Skin of body (tissue), 1 donor: ENCODE measurements at regions not wholly inside any gene's neighbourhood (a gene's known extent, or its start where the extent isn't known, plus 50 kb on each side); places are given as distances from the start of the nearest gene placed in this dataset.

ENCODE experiments used
- DNase-seq: peaks from one replicate; lab custom pipeline; 2025; lab: John Stamatoyannopoulos, UW

DNA sequence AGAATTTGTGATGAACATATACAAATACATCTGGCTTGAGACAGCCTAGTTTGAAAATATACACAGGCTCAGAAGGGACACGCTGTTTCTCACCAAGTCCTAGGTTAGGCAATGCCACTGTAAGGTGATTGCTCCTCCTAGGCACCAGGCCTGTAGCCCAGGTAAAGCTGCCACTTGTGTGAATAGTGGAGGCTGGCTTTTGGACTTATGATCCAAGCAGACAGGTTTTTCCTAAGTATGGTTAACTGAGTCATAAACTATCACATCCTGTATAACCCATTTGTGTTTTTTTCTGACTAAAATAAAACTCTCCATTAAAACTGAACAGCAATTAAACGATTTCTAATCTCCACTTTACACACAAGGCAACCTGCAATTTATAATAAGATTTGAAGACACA lies 81.0 kb downstream of the SEMA4F start:
- DNase-seq: no peak

DNA sequence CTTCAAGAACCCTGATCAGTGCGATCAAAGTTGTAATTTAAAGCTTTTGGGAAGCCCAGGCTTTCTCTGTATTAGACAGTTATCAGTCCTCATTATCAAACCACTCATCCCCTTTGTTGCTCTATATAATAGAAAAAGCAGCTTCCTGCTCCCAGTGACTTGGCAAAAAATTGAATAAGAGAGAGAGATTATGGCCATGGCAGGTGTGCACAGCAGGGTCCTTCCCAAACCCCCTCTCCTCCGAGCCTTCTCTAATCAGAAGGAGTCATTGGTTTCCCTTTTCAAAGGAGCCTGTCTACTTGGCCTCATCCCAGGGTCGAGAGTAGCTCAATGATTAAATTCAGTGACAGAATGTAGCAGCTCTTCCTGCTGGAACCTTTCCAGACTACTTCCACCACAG lies 81.5 kb downstream of the SEMA4F start:
- DNase-seq: no peak

DNA sequence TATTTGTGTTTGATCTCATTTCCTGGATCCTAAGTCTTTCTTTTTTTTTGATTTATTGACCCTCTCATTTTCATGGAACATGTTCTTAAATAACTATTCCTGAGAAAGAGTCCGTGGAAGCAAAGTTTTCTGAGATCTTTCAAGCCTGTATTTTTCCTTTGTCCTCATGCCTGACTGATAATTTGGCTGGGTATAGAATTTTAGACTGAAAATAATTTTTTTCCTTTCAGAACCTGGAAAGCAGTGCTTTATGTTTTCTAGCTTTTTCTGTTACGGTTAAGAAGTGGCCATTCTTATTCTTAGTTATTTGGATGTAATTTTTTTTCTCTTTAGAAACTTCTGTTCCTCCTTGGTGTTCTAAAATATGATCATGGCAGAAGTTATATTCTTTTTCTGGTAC lies 82.5 kb downstream of the SEMA4F start:
- DNase-seq: no peak

DNA sequence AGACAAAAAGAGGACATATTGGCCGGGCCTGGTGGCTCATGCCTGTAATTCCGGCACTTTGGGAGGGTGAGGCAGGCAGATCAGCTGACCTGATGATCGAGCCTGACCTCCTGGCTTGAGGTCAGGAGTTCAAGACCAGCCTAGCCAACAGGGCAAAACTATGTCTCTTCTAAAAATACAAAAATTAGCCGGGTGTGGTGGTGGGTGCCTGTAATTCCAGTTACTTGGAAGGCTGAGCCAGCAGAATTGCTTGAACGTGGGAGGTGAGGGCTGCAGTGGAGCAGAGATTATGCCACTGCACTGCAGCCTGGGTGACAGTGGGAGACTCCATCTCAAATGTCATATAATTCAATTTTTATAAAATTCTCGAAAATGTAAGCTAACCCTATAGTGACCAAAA lies 84.5 kb downstream of the SEMA4F start:
- no peak for DNase-seq

DNA sequence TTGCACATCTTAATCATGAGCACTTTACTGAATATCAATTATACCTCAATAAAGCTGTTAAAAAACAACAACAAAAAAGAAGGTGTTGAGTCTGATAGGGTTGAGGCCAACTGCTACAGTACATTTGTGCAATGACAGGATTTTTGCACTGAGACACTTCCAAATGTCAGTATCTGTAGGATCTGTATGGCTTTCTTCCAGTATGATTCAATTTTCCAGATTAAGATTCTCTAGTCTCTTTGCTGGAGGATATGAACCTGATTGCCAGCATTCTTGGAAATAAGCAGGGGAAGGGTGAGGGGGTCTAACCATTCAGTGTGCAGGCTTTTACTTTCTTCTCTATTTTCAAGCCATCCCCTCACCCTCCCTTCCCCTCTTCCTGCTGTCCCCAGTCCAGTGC lies 85.1 kb downstream of the SEMA4F start:
- no peak for DNase-seq

DNA sequence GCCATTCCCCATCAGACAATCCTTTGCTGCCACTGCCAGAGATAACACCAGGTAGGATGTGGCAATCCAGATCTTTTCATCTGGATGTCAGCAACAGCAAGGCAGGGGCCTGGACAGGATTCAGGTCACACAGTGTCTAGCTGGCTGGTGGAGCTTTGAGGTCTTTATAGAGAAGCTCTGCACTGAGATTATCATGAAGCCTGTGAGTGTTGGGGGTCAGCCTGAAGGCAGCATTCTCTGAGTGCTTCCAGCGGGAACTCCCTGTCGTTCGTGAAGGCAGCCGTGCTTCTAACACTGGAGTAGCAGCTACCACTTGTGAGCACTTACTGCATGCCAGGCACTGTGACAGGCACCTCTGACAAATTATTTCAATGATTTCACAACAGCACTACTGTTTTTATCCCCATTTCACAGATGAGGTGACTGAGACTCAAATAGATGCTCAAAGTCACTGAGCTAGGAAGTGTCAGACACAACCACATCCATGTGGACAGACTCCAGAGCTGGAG lies 85.7 kb downstream of the SEMA4F start:
- DNase-seq: no peak

DNA sequence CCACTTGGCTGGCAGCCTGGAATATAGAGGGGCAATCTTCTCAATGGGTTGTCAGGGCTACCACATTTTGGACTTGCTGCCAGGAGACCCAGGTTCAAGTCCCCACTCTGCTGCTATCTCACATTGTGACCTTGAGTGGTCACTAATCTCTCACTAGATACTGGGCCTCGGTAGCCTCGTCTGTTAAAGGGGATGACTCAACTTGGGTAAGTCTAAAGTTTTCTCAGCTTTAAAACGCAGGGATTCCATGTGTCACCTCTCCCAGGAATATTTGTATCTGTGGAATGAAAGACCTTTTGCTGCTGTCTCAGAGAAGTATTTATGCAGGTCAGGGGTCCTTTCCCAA lies 86.3 kb downstream of the SEMA4F start:
- no peak for DNase-seq

DNA sequence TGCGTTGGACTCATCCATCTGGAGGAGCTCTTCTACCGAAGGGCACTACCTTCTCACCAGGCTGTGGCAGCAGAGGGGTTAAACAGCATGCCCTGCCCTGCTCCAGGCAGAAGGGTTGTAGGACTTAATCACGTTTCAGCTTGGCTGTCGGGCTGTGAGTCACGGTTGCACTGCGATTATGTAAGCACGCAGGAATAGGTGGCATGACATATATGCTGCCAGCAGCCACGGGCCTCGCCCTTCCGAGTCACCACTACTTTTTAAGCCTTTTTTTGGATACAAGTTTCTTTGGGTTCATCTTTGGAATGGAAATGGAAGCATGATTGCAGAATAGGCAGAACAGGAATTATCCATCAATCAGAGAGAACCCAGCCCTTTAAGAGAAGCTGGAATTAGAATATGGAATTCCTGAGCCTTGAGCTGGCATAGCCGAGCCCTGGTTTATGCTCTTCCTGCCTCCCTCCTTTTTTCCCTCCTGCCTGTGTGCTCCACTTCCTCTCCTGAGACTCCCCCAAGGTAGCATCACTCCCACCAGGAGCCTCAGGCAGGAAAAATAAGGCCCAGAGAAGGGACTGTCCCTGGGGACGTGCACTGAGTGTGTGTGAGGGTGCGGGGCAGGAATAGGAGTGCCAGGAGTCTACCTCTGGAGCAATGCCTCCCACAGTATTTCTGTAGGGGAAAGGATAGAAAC lies 86.8 kb downstream of the SEMA4F start:
- DNase-seq: no peak

DNA sequence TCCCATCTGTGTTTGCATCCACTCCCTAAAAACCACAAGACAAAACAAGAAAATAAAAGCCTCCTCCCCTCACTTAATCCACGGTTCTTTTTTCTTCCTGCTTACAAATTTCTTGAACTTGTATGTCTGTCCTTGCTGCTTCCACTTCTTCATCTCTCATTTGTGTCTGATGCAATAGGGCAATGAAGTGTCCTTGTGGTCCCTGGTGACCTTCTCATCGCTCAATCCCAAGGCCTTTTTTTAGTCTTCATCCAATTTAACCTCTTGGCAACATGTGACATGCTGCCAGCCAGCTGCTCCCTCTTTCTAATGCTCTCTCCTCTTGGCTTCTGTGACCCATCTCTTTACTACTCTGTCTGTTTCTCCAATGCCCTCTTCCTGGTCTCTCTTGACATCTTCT lies 87.6 kb downstream of the SEMA4F start:
- DNase-seq: no peak

DNA sequence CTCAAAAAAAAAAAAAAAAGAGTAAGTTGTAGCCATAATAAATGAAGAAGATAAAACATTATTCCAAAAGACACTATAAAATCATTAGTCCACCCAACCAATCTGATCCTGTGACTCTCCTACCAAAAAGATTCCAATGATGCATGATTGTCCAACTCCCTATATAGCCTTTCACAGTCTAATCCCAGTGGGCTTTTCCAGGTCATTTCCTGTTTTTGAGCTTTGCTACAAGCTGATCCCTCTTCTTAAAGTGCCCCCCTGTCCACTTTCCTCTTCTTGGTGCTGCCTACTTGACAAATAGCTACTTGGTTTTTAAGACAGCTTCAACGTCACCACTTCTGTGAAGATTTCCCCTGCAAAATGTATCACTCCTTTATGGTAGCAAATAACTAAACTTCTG lies 88.4 kb downstream of the SEMA4F start:
- no peak for DNase-seq

DNA sequence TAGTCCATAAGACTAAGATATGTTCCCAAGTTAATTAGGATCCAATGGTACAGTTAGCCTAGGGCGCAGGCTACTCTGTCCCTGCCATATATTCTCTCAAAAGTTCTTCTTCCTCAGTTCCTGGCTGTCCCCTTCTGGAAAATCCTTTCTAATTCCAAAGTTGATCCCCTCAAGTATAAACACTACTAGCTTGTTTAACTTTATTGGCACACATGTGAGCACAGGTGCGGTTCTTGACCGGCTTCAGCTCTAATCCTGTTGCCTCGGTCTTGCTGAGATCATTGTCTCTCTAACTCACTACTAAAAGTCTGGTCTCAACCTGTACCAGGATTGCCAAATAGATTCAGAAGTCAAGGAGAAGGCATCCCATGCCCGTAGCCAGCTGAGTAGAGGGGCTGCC lies 89.0 kb downstream of the SEMA4F start:
- DNase-seq: no peak

DNA sequence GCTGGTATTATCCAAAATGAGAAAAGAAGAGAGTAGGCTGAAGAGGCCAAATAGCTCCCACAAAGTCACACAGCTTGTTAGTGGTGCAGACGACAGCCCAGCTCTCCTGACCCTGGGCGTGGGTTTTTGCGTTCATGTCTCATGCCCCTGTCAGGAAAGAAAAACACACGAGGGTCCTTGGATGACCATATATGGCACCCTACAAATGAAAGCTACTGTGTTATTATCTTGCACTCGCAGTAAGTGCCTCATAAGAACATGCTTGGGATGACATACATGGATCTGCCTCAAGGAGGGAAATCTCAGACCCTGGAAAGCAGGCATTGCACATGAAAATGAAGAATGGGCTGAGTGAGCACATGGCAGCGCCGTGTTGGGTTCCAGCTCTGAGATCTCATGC lies 89.7 kb downstream of the SEMA4F start:
- no peak for DNase-seq

DNA sequence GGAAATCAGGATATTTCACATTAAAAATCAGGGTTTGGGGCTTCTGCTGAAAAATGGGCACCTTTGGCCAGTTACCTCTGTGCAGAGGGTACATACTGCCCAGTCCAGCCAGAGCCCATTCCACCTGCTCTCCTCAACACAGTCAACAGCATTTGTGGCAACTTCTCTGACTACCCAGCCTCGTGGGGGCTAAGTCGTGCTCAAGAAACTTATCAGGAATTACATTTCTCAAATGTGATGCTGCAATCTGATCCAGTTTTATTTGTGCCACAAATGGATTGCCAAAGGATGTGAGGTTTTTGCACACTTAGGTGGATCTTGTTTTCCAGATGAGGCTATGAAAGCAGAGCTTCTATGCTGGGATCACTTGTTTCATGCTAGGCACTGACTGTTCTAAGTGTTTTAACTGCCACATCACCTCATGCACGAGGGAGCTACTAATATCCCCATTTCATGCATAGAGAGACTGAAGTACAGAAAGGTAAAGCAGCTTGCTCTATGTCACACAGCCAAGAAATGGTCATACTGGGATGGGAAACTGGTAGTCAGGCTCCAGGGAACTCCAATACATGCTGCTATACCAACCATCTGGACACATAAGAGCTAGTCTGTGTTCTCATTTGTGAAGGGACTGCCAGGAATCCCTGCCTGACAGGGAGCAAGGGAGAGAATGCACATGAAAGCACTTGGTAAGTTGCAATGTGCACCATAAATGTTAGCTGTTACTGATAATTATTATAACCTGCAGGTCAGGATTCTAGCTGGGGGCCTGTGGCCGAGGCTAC lies 89.0 kb upstream of the HK2 start:
- no peak for DNase-seq

DNA sequence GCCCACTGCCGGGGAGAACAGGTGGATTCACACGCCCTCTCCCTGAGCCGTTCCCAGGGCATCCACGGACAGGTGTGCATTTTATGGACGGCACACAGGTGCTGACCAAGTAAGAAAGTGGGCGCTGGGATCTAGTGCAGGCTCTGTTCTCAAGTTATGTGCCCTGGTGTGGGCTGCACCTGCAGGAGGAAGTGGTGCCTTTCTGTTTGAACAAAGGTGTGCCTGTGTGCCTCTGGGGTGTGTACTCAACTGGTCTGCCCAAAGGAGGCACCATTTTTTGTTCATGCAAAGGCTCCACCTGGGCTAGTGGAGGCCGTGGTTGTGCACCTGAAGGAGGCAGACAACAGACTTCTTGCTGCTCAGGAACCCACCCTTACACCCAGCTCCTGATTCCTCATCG lies 88.2 kb upstream of the HK2 start:
- DNase-seq: no peak

DNA sequence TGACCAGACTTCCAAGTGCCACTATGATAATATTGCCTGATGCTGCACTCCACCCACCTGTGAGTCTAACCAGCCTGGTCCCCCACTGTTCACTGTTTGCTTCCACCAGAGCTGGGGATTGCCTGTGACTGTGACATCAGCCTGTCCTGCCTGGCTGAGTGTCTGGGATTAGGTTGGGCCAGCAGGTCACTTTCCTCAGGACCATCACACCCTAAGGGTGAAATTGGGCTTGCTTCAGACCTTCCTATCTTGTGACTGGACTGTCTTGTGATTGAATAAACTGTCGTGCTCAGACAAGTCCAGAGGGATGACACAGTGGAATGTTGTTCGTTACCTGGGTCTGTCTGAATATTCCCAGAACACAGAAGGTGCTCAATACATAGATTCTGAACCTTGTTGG lies 87.4 kb upstream of the HK2 start:
- no peak for DNase-seq

DNA sequence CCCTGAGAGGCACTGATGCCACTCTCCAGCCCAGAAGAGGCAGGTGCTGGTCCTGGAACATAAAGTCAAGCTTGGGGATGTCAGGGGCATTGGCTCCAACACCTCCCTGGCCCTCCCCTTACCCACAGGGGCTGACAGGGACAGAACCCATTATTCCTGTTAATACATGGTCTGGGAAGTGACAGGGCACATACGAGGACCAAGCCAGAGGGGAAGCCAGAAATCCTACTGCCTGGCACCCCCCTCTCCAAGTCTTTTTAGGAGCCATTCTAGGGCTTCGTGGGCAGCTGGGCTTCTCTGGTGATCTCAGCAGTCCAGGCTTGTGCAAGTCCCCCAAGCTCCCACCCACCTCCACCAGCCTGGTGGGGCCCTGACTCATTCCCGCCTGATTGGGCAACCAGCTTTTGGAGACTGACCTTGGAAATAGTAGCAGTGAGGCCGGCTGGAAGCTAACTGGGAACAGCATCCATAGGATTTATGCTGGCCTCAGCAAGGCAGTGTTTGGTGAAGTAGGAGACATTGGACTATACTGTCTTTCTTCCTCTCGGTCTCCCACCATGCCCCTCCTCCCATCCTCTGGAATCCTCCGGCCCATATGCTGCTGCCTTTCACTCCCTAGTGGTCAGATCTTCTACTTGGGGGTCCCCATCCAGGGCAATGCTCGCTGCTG lies 86.4 kb upstream of the HK2 start:
- DNase-seq: no peak

DNA sequence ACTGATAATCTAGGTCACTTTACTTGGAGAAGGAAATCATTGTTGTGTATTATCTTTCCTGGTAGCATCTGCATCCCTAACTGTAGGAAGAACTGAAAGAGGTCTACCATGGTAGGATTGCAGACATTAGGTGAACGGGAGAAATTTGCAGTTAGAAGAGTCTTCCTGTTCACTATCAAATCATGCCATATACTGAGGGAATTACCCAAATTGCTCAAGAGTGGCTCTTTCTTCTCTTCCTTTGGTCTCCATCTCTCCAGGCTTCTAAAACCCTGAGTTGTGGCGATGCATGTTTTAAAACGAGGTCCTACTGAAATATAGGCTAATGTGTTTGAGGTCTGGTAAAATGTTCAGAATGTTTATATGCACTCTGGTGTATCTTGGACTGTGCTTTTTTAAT lies 85.3 kb upstream of the HK2 start:
- DNase-seq: no peak

DNA sequence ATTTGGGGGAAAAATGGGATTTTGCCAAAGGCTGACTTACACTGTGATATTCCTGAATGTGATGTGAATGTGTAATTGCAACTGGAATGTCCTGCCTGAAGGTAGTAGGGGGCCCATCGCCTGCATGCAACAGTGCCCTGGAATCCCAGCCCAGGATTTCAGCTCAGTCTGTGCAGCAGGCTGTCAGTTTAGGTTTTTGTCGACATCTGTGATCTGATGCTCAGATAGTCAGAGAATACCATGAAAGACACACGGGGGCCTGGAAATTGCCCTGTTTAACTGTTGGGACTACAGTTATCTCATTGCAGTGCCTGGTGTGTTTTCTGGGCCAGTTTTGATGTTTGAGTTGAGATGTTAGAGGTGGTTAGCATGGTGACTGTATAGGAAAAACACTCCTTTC lies 84.5 kb upstream of the HK2 start:
- no peak for DNase-seq

DNA sequence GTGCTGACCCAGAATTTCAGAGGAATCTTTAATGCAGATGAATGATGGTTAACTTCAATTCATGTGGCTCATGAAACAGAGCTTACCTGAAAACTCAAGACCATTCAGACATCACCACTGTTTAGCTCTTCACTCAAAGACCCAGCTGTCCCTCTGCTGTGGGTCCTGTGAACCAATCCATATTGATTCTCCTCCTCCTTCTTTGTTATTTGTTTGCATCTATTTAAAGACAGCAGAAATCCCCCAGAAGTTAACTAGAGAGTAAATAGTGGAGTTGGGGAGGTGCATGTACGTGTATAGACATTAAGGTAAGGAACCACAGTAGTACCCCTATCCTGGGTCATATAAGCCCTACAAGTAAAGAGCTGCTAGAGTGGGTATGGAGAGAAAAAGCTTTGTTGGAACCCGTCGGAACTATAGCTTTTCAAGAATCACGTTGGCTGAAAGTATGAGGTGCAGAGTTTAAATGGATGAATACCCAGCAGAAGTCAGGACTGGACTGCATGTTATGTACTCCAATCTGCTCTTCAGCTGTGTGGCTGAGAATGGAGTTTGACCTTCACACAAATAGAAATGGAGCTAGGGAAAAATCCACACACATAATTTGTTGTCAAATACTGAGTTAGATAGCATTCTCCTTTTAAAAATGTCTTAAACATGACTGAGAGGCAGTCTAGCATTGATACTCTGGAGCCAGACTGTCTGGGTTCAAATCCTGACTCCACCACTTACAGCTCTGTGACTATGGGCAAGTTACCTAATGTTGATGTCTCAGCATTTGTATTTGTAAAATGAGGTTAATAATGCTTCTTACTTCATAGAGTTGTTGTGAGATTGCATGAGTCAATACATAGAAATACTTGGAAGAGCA lies 81.7 kb upstream of the HK2 start:
- DNase-seq: no peak

DNA sequence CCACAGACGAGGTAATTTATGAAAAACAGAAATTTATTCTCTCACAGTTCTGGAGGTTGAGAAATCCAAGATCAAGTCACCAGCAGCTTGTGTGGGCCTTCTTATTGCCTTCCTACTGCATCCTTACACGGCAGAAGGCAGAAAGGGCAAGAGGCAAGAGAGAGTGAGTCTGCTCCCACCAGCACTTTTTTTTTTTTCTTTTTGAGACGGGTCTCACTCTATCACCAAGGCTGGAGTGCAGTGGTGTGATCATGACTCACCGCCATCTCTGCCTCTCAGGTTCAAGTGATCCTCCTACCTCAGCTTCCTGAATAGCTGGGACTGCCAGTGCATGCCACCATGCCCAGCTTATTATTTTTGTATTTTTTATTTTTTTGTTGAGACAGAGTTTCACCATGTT lies 78.5 kb upstream of the HK2 start:
- DNase-seq: no peak

DNA sequence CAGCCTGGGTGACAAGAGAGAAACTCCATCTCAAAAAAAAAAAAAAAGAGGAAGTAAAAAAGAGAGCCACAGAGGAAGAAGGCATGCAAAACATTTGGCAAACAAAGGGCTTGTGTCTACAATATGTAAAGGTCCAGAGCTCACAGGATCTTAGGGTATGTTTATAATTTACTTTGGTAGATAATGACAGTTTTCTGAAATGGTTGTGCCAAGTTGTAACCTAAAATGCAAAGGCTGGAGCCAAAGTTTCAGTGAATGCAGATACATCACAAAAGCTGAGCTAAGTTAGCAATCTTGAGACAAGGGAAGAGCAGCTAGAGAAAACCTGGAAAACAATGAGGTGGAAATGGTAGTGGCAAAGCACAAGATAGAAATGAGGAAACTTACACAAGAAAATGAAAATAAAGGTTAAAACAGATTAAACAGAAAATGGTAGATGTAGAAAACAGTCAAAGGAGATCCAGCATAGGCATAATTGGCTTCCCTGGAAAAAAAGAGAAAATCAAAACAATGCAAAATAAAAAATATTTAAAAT lies 77.5 kb upstream of the HK2 start:
- DNase-seq: no peak

DNA sequence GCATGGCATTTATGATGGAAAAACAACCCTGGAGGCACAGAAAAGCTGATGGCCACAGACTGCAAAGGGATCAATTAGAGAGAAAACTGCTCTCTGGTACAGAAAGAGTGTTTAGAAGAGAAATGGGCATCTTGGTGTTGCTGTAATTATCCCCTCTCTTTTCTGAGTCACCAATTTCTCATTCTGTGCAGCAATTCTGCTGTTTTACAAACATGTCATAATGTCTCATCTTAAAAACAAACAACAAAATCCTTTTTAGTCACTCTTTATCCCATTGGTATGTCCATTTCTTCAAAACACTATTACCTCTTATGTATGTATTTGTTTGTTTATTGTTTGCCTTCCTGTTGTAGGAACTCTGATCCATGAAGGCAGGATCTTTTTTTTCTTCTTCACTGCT lies 73.9 kb upstream of the HK2 start:
- DNase-seq: no peak
